HepG2 (cell line): ENCODE measurements at regions not wholly inside any gene's neighbourhood (a gene's known extent, or its start where the extent isn't known, plus 50 kb on each side); places are given as distances from the start of the nearest gene placed in this dataset.

Experiments used
- ATAC-seq: fragments of 200-7000 bp; cut with Tn5 transposase; 3 replicates; pipeline ENCODE4 v1.9.1; 2020; ENCODE audit warnings: mild to moderate bottlenecking, moderate library complexity
- BruUV-seq: library from RNA; stranded (reverse); fragments of 400-500 nt; replicated peaks from 2 replicates; lab custom pipeline; 2021; lab: Mats Ljungman, UMichigan
- CTCF ChIA-PET: fragments of 300-600 bp; formaldehyde crosslinking; extraction: SDS; loops from one replicate; lab custom pipeline; 2021; ENCODE audit warnings: low total read pairs, inconsistent platforms, low intra/inter-chr PET ratio; lab: Yijun Ruan, JAX
- POLR2A ChIA-PET: fragments of 350-600 bp; sonication (Branson Sonifier 250); formaldehyde crosslinking; loops from one replicate; lab custom pipeline; 2020; ENCODE audit warnings: antibody characterized with exemption, inconsistent platforms; lab: Yijun Ruan, JAX
- DNase-seq: peaks from one replicate; pipeline ENCODE4 v3.0.0-alpha.2; 2015; ENCODE audit warnings: low spot score
- FAIRE-seq: peaks from 3 replicates; lab custom pipeline; 2011; peaks lifted over from hg19 to GRCh38; lab: Jason Lieb, UNC
- H2AFZ ChIP-seq: one replicate; pipeline ENCODE4 v1.6.1; 2011; ENCODE audit warnings: low read length, inconsistent platforms
- H3K27ac ChIP-seq: fragments of 300-600 bp; 3 replicates; pipeline ENCODE4 v1.8.0; 2011; ENCODE audit warnings: mixed run types, mild to moderate bottlenecking, mixed read lengths, low read length, inconsistent platforms; ENCODE audit not compliant: insufficient read depth; ENCODE audit errors: extremely low read length
- H3K27me3 ChIP-seq, 2 experiments: fragments of 200-600 bp in 1 of 2; 2 replicates in 1 of 2; 3 replicates in 1 of 2; pipeline versions ENCODE4 v1.6.0 to v1.8.0; 2011; ENCODE audit warnings: low read length in 2 of 2, mild to moderate bottlenecking in 2 of 2, moderate library complexity in 2 of 2, inconsistent platforms in 1 of 2; ENCODE audit not compliant: insufficient read depth in 2 of 2, control insufficient read depth in 1 of 2
- H3K36me3 ChIP-seq, 2 experiments: fragments of 200-600 bp in 1 of 2; replicated peaks in 1 of 2; 2 replicates in 1 of 2; 3 replicates in 1 of 2; pipeline versions ENCODE4 v1.5.1 to v1.8.0; 2011; ENCODE audit warnings: low read length in 2 of 2, inconsistent platforms in 1 of 2; ENCODE audit not compliant: insufficient read depth in 2 of 2, control insufficient read depth in 1 of 2
- H3K4me1 ChIP-seq: 2 replicates; pipeline ENCODE4 v1.5.1; 2012; ENCODE audit warnings: low read length, inconsistent platforms; ENCODE audit not compliant: insufficient read depth
- H3K4me2 ChIP-seq: 2 replicates; pipeline ENCODE4 v1.6.0; 2011; ENCODE audit warnings: low read depth, low read length, inconsistent platforms
- H3K4me3 ChIP-seq, 3 experiments: fragments of 200-600 bp in 1 of 3; sonication (generic), shearing (Covaris generic) in 1 of 3; replicated peaks in 1 of 3; 2 replicates each; pipeline ENCODE4 v1.5.1; 2011 to 2016; ENCODE audit warnings: low read length in 3 of 3, inconsistent platforms in 2 of 3, low read depth in 2 of 3, mild to moderate bottlenecking in 2 of 3, control low read depth in 1 of 3, mixed read lengths in 1 of 3; ENCODE audit not compliant: insufficient read depth in 1 of 3
- H3K79me2 ChIP-seq: one replicate; pipeline ENCODE4 v1.6.1; 2011; ENCODE audit warnings: low read length, inconsistent platforms; ENCODE audit not compliant: insufficient read depth
- H3K9ac ChIP-seq: 2 replicates; pipeline ENCODE4 v1.6.0; 2011; ENCODE audit warnings: mild to moderate bottlenecking, low read depth, low read length, inconsistent platforms; ENCODE audit not compliant: insufficient read depth
- H3K9me3 ChIP-seq: 2 replicates; pipeline ENCODE4 v1.5.1; 2012; ENCODE audit warnings: mild to moderate bottlenecking, low read length
- H4K20me1 ChIP-seq: 2 replicates; pipeline ENCODE4 v1.6.0; 2011; ENCODE audit warnings: inconsistent platforms, mild to moderate bottlenecking, low read length, moderate library complexity; ENCODE audit not compliant: insufficient read depth
- ARNT2 ChIP-seq: sonication (generic); formaldehyde crosslinking; IDR thresholded peaks from 2 replicates; pipeline ENCODE4 v1.8.0; 2022; ENCODE audit warnings: mild to moderate bottlenecking, low read depth, missing genetic modification reagents, moderate library complexity
- BRCA1 ChIP-seq: sonication (generic); formaldehyde crosslinking; IDR thresholded peaks from 2 replicates; pipeline ENCODE4 v1.4.0; 2020; ENCODE audit warnings: missing genetic modification reagents
- FOXM1 ChIP-seq: sonication (generic); formaldehyde crosslinking; IDR thresholded peaks from 2 replicates; pipeline ENCODE4 v1.5.0; 2020; ENCODE audit warnings: missing genetic modification reagents
- RNF219 ChIP-seq: sonication (generic); formaldehyde crosslinking; IDR thresholded peaks from 2 replicates; pipeline ENCODE4 v1.5.0; 2020; ENCODE audit warnings: mild to moderate bottlenecking, missing genetic modification reagents
- SRF ChIP-seq: IDR thresholded peaks from 2 replicates; pipeline ENCODE4 v1.6.1; 2011; ENCODE audit warnings: mild to moderate bottlenecking, low read depth, low read length, moderate library complexity
- ZBED4 ChIP-seq: sonication (generic); formaldehyde crosslinking; IDR thresholded peaks from 2 replicates; pipeline ENCODE4 v1.4.0; 2020; ENCODE audit warnings: missing genetic modification reagents, borderline replicate concordance
- ZNF513 ChIP-seq: sonication (generic); formaldehyde crosslinking; conservative IDR thresholded peaks from 2 replicates; pipeline ENCODE4 v1.5.0; 2020; ENCODE audit warnings: missing genetic modification reagents
- ZNF598 ChIP-seq: sonication (generic); formaldehyde crosslinking; IDR thresholded peaks from 2 replicates; pipeline ENCODE4 v1.5.1; 2020; ENCODE audit warnings: mild to moderate bottlenecking, missing genetic modification reagents, borderline replicate concordance
- WGBS: methylation state at CpG from one replicate; pipeline ENCODE4 v1.1.6; 2017; ENCODE audit warnings: low lambda C conversion rate; 5-methylcytosine and 5-hydroxymethylcytosine counted together
- in situ Hi-C: cut with HindIII; loops from 2 replicates; pipeline ENCODE4 v1.10.0; 2017; ENCODE audit warnings: low pct_unique_long_range_greater_than_20kb; ENCODE audit not compliant: extremely low pct_ligation_motif_present
- intact Hi-C: fragments of 100-400 bp; cut with micrococcal nuclease; formaldehyde crosslinking; loops from one replicate; pipeline ENCODE4 v1.10.0; 2022; ENCODE audit not compliant: unreplicated experiment

GRCh38 chr16:8474587-8474986 is 115.7 kb downstream of the TMEM114 start:
- peaks cover 0 to 20% of the 10 kb centered on the region in 2 experiments; a peak in 1 of 5 replicates for H3K27me3 ChIP-seq
- DNase-seq (no peak), FAIRE-seq (no peak), ATAC-seq (no peak)
- ChIA-PET POLR2A (no interaction called here), CTCF (no interaction called here)
- 2% methylated on average over 9 of the region's 9 CpGs for WGBS
- H3K4me1 ChIP-seq: no peaks in the 10 kb centered on the region
- in situ Hi-C loops: no loop called here
- H3K79me2 ChIP-seq: no peaks in the 10 kb centered on the region
- no TSS peak for BruUV-seq
- H4K20me1 ChIP-seq: no peaks in the 10 kb centered on the region
- H3K9me3 ChIP-seq: no peaks in the 10 kb centered on the region
- TF ChIP-seq SRF: no peak
- no peak for TF ChIP-seq BRCA1 (CRISPR knock-in tag)
- TF ChIP-seq ZNF513 (CRISPR knock-in tag): no peak
- no peak for TF ChIP-seq FOXM1 (CRISPR knock-in tag)
- TF ChIP-seq ARNT2: no peak
- TF ChIP-seq ZBED4 (CRISPR knock-in tag): no peak
- TF ChIP-seq ZNF598 (CRISPR knock-in tag): no peak
- TF ChIP-seq RNF219: no peak
- H3K4me3 ChIP-seq: no peak overlapping the region
- intact Hi-C loops: no loop called here
- no peak overlapping the region for H3K4me2 ChIP-seq
- no peaks in the 10 kb centered on the region for H3K36me3 ChIP-seq
- no peak overlapping the region for H2AFZ ChIP-seq
- no peak overlapping the region for H3K27ac ChIP-seq
- H3K9ac ChIP-seq: no peak overlapping the region
